K562 (cell line): ENCODE measurements at regions not wholly inside any gene's neighbourhood (a gene's known extent, or its start where the extent isn't known, plus 50 kb on each side); places are given as distances from the start of the nearest gene placed in this dataset.

Experiments used
- ATAC-seq: fragments of 200-7000 bp; cut with Tn5 transposase; 3 replicates; pipeline ENCODE4 v1.9.1; 2020; ENCODE audit warnings: moderate library complexity
- BruUV-seq: library from RNA; stranded (reverse); fragments of 400-500 nt; replicated peaks from 2 replicates; lab custom pipeline; 2021; lab: Mats Ljungman, UMichigan
- CTCF ChIA-PET: fragments of 300-600 bp; formaldehyde crosslinking; extraction: SDS; loops from one replicate; lab custom pipeline; 2021; ENCODE audit warnings: low intra/inter-chr PET ratio; lab: Yijun Ruan, JAX
- POLR2A ChIA-PET: fragments of 300-600, 350-650 bp; sonication (Branson Sonifier 250); formaldehyde crosslinking; extraction: SDS; loops from one replicate; lab custom pipeline; 2021; ENCODE audit warnings: antibody characterized with exemption, inconsistent platforms; lab: Yijun Ruan, JAX
- DNase-seq, 4 experiments: peaks; one replicate each; pipeline versions ENCODE4 v3.0.0 to v3.0.0-alpha.2; 2011 to 2018; ENCODE audit warnings: low spot score in 3 of 4, mixed read lengths in 3 of 4; ENCODE audit errors: extremely low read depth in 1 of 4
- FAIRE-seq: peaks from 2 replicates; lab custom pipeline; 2011; peaks lifted over from hg19 to GRCh38; lab: Jason Lieb, UNC
- H2AFZ ChIP-seq: 2 replicates; pipeline ENCODE4 v1.6.0; 2011; ENCODE audit warnings: low read depth, low read length, control low read depth, inconsistent platforms
- H3K27ac ChIP-seq: fragments of 200-600 bp; 3 replicates; pipeline ENCODE4 v1.8.0; 2011; ENCODE audit warnings: low read depth, mild to moderate bottlenecking, control low read depth, inconsistent platforms, low read length, moderate library complexity, mixed read lengths; ENCODE audit errors: extremely low read depth
- H3K27me3 ChIP-seq, 2 experiments: fragments of 300-600 bp in 1 of 2; 2 replicates in 1 of 2; 3 replicates in 1 of 2; pipeline versions ENCODE4 v1.6.0 to v1.8.0; 2011; ENCODE audit warnings: inconsistent platforms in 2 of 2, low read length in 2 of 2, mild to moderate bottlenecking in 1 of 2, mixed read lengths in 1 of 2, moderate library complexity in 1 of 2; ENCODE audit not compliant: control insufficient read depth in 2 of 2, insufficient read depth in 2 of 2
- H3K36me3 ChIP-seq: fragments of 300-600 bp; 3 replicates; pipeline ENCODE4 v1.8.0; 2011; ENCODE audit warnings: mild to moderate bottlenecking, low read length, inconsistent platforms; ENCODE audit not compliant: control insufficient read depth, insufficient read depth
- H3K4me1 ChIP-seq, 2 experiments: fragments of 200-600 bp in 1 of 2; replicated peaks in 1 of 2; 2 replicates in 1 of 2; 3 replicates in 1 of 2; pipeline versions ENCODE4 v1.5.1 to v1.8.0; 2011; ENCODE audit warnings: inconsistent platforms in 2 of 2, low read length in 2 of 2, mild to moderate bottlenecking in 1 of 2, mixed read lengths in 1 of 2, moderate library complexity in 1 of 2; ENCODE audit not compliant: control insufficient read depth in 2 of 2, insufficient read depth in 2 of 2
- H3K4me2 ChIP-seq: 2 replicates; pipeline ENCODE4 v1.6.1; 2011; ENCODE audit warnings: low read length, control low read depth, inconsistent platforms, mixed read lengths; ENCODE audit not compliant: insufficient read depth
- H3K4me3 ChIP-seq: fragments of 200-600 bp; sonication (generic), shearing (Covaris generic); 2 replicates; pipeline ENCODE4 v1.5.1; 2016; ENCODE audit warnings: control low read depth, inconsistent platforms
- H3K79me2 ChIP-seq: fragments of 200-600 bp; 3 replicates; pipeline ENCODE4 v1.8.0; 2011; ENCODE audit warnings: low read length, inconsistent platforms; ENCODE audit not compliant: control insufficient read depth, insufficient read depth
- H3K9ac ChIP-seq, 2 experiments: 2 replicates each; pipeline versions ENCODE4 v1.6.0 to v1.6.1; 2011; ENCODE audit warnings: low read depth in 2 of 2, low read length in 2 of 2, control low read depth in 1 of 2, inconsistent platforms in 1 of 2, mild to moderate bottlenecking in 1 of 2, mixed read lengths in 1 of 2; ENCODE audit not compliant: insufficient read depth in 1 of 2
- H3K9me1 ChIP-seq: one replicate; pipeline ENCODE4 v1.6.0; 2011; ENCODE audit warnings: inconsistent platforms, mild to moderate bottlenecking, low read length, moderate library complexity; ENCODE audit not compliant: control insufficient read depth, insufficient read depth
- H3K9me3 ChIP-seq: replicated peaks from 2 replicates; pipeline ENCODE4 v1.5.1; 2011; ENCODE audit warnings: low read depth, low read length, inconsistent platforms; ENCODE audit not compliant: control insufficient read depth, insufficient read depth
- H4K20me1 ChIP-seq: replicated peaks from 2 replicates; pipeline ENCODE4 v1.6.1; 2011; ENCODE audit warnings: low read length, inconsistent platforms, mixed read lengths; ENCODE audit not compliant: control insufficient read depth, insufficient read depth
- ATF3 ChIP-seq, 2 experiments: fragments of 450-650 bp in 1 of 2; sonication (generic) in 1 of 2; formaldehyde crosslinking in 1 of 2; IDR thresholded peaks in 1 of 2; conservative IDR thresholded peaks in 1 of 2; 2 replicates each; pipeline versions ENCODE4 v1.6.1 to v1.8.1; 2016 to 2023; ENCODE audit warnings: mild to moderate bottlenecking in 2 of 2, moderate library complexity in 2 of 2, inconsistent platforms in 1 of 2, missing genetic modification reagents in 1 of 2
- CGGBP1 ChIP-seq: fragments of 250-450 bp; sonication (Bioruptor Pico); IDR thresholded peaks from 2 replicates; pipeline ENCODE4 v1.9.0; 2021; ENCODE audit warnings: mild to moderate bottlenecking
- E2F8 ChIP-seq: fragments of 450-650 bp; IDR thresholded peaks from 2 replicates; pipeline ENCODE4 v1.7.1; 2018; ENCODE audit warnings: mild to moderate bottlenecking, low read depth; ENCODE audit not compliant: partially characterized antibody
- MGA ChIP-seq: fragments of 450-650 bp; IDR thresholded peaks from 2 replicates; pipeline ENCODE4 v1.6.1; 2016; ENCODE audit warnings: mild to moderate bottlenecking, moderate library complexity
- NONO ChIP-seq, 2 experiments: fragments of 200-400 bp in 1 of 2; fragments of 450-650 bp in 1 of 2; formaldehyde crosslinking in 1 of 2; IDR thresholded peaks; 2 replicates each; pipeline ENCODE4 v1.6.1; 2017; ENCODE audit warnings: low read depth in 2 of 2, mild to moderate bottlenecking in 2 of 2, moderate library complexity in 2 of 2, low read length in 1 of 2
- WGBS: fragments of 100-300 bp; shearing (Covaris generic); methylation state at CpG from one replicate; pipeline ENCODE4 v1.1.6; 2016; ENCODE audit warnings: low coverage, mixed read lengths; ENCODE audit not compliant: insufficient coverage; ENCODE audit errors: missing lambda C conversion rate; 5-methylcytosine and 5-hydroxymethylcytosine counted together
- in situ Hi-C: fragments of 300-500 bp; cut with MboI; formaldehyde crosslinking; loops from 4 replicates; pipeline ENCODE4 v1.15.0; 2018; ENCODE audit warnings: inconsistent platforms, mixed read lengths
- intact Hi-C: fragments of 100-400 bp; cut with micrococcal nuclease; formaldehyde crosslinking; loops from 2 replicates; pipeline ENCODE4 v1.14.2; 2022

- POLR2A ChIA-PET = no interaction called here
- no peak overlapping the region for H3K27ac ChIP-seq
- BruUV-seq = no TSS peak
- intact Hi-C loops = no loop called here
- 8% methylated on average over 1 of the region's 1 CpG for WGBS
- H2AFZ ChIP-seq = no peak overlapping the region
- no peaks in the 10 kb centered on the region for H3K9me3 ChIP-seq
- H3K9ac ChIP-seq = no peak overlapping the region
- no peaks in the 10 kb centered on the region for H3K36me3 ChIP-seq
- no peak overlapping the region for H3K4me3 ChIP-seq
- H3K9me1 ChIP-seq = no peaks in the 10 kb centered on the region
- no peak overlapping the region for H3K4me2 ChIP-seq
- in situ Hi-C loops = no loop called here
- H4K20me1 ChIP-seq = no peaks in the 10 kb centered on the region
- no peaks in the 10 kb centered on the region for H3K27me3 ChIP-seq
- no peaks in the 10 kb centered on the region for H3K79me2 ChIP-seq
- FAIRE-seq = no peak
- no peak for DNase-seq
- CTCF ChIA-PET = no interaction called here
- ATAC-seq = no peak
- H3K4me1 ChIP-seq = no peaks in the 10 kb centered on the region
- TF ChIP-seq CGGBP1 (CRISPR knock-in tag) (no peak), MGA (no peak), NONO (IDR thresholded peaks at IDR 0.05; ENCODE audit: low read depth in 2 of 2, low read length in 1 of 2) (no peak), ATF3 (IDR thresholded peaks at IDR 0.05) (no peak), ATF3 (CRISPR knock-in tag; conservative IDR thresholded peaks at IDR 0.05) (no peak), E2F8 (no peak)
These were observed 416.3 kb upstream of the ZNF608 start for GRCh38 chr5:125162714-125163113.
